WTC11 (cell line): ENCODE measurements at regions not wholly inside any gene's neighbourhood (a gene's known extent, or its start where the extent isn't known, plus 50 kb on each side); places are given as distances from the start of the nearest gene placed in this dataset.

Experiments
- ATAC-seq: fragments of 200-7000 bp; cut with Tn5 transposase; 2 replicates; pipeline ENCODE4 v1.10.0; 2021; ENCODE audit warnings: mild to moderate bottlenecking, moderate library complexity
- CTCF ChIA-PET: fragments of 300-600 bp; sonication (Branson Sonifier 250); formaldehyde crosslinking; loops from one replicate; lab custom pipeline; 2021; ENCODE audit warnings: antibody characterized with exemption; lab: Charles Lee
- POLR2A ChIA-PET: fragments of 350-600 bp; sonication (Branson Sonifier 250); formaldehyde crosslinking; loops from one replicate; lab custom pipeline; 2021; ENCODE audit warnings: antibody characterized with exemption; lab: Charles Lee
- DNase-seq: peaks from one replicate; pipeline ENCODE4 v3.0.0; 2021; ENCODE audit warnings: low spot score
- H3K27ac Mint-ChIP-seq: 2 replicates; pipeline ENCODE4 v1.8.0; 2021; ENCODE audit warnings: mixed read lengths
- H3K27me3 Mint-ChIP-seq: 2 replicates; pipeline ENCODE4 v1.8.0; 2021; ENCODE audit warnings: low read depth, mild to moderate bottlenecking, moderate library complexity, mixed read lengths
- H3K36me3 Mint-ChIP-seq: 2 replicates; pipeline ENCODE4 v1.8.0; 2021; ENCODE audit warnings: mixed read lengths
- H3K4me1 Mint-ChIP-seq: 2 replicates; pipeline ENCODE4 v1.8.0; 2022; ENCODE audit warnings: mixed read lengths
- H3K4me3 Mint-ChIP-seq: 2 replicates; pipeline ENCODE4 v1.8.0; 2021; ENCODE audit warnings: mild to moderate bottlenecking, moderate library complexity, mixed read lengths
- H3K9me3 Mint-ChIP-seq: 2 replicates; pipeline ENCODE4 v1.8.0; 2021; ENCODE audit warnings: mixed read lengths
- CBFB ChIP-seq: sonication (generic); formaldehyde crosslinking; IDR thresholded peaks from 2 replicates; pipeline ENCODE4 v1.8.1; 2022; ENCODE audit warnings: mild to moderate bottlenecking, low read depth, missing genetic modification reagents
- CREB1 ChIP-seq: sonication (generic); formaldehyde crosslinking; IDR thresholded peaks from 2 replicates; pipeline ENCODE4 v1.8.0; 2023; ENCODE audit warnings: mild to moderate bottlenecking, missing genetic modification reagents
- ESRRA ChIP-seq: sonication (generic); formaldehyde crosslinking; IDR thresholded peaks from 2 replicates; pipeline ENCODE4 v1.8.1; 2022; ENCODE audit warnings: mild to moderate bottlenecking, missing genetic modification reagents, borderline replicate concordance
- FOXK1 ChIP-seq: sonication (generic); formaldehyde crosslinking; IDR thresholded peaks from 2 replicates; pipeline ENCODE4 v1.8.0; 2022; ENCODE audit warnings: mild to moderate bottlenecking, moderate library complexity, missing genetic modification reagents
- FOXP1 ChIP-seq: sonication (generic); formaldehyde crosslinking; IDR thresholded peaks from 2 replicates; pipeline ENCODE4 v1.8.0; 2022; ENCODE audit warnings: missing genetic modification reagents, mild to moderate bottlenecking, moderate library complexity, borderline replicate concordance
- GRHL2 ChIP-seq: fragments of 250-450 bp; sonication (Bioruptor Pico); IDR thresholded peaks from 2 replicates; pipeline ENCODE4 v1.8.0; 2022; ENCODE audit warnings: mild to moderate bottlenecking, moderate library complexity; ENCODE audit not compliant: insufficient replicate concordance, severe bottlenecking
- GTF2I ChIP-seq: fragments of 250-450 bp; sonication (Bioruptor Pico); conservative IDR thresholded peaks from 2 replicates; pipeline ENCODE4 v1.4.0; 2021; ENCODE audit warnings: mild to moderate bottlenecking
- HMGA2 ChIP-seq: fragments of 250-450 bp; sonication (Bioruptor Pico); IDR thresholded peaks from 2 replicates; pipeline ENCODE4 v1.4.0; 2021; ENCODE audit warnings: mild to moderate bottlenecking, moderate library complexity
- NFATC4 ChIP-seq: fragments of 250-450 bp; sonication (Bioruptor Pico); IDR thresholded peaks from 2 replicates; pipeline ENCODE4 v1.9.0; 2021; ENCODE audit warnings: mild to moderate bottlenecking
- NFE2L1 ChIP-seq: sonication (generic); formaldehyde crosslinking; IDR thresholded peaks from 2 replicates; pipeline ENCODE4 v1.8.1; 2023; ENCODE audit warnings: missing genetic modification reagents
- NR1H2 ChIP-seq: sonication (generic); formaldehyde crosslinking; IDR thresholded peaks from 2 replicates; pipeline ENCODE4 v1.9.0; 2021; ENCODE audit warnings: mild to moderate bottlenecking, moderate library complexity, missing genetic modification reagents
- OVOL2 ChIP-seq: fragments of 250-450 bp; sonication (Bioruptor Pico); IDR thresholded peaks from 2 replicates; pipeline ENCODE4 v1.9.0; 2021; ENCODE audit warnings: mild to moderate bottlenecking, borderline replicate concordance
- SMAD3 ChIP-seq: sonication (generic); formaldehyde crosslinking; IDR thresholded peaks from 2 replicates; pipeline ENCODE4 v1.8.0; 2022; ENCODE audit warnings: missing genetic modification reagents, mild to moderate bottlenecking, borderline replicate concordance
- SMAD4 ChIP-seq: sonication (generic); formaldehyde crosslinking; IDR thresholded peaks from 2 replicates; pipeline ENCODE4 v1.8.0; 2022; ENCODE audit warnings: mild to moderate bottlenecking, missing genetic modification reagents
- SOX15 ChIP-seq: fragments of 250-450 bp; sonication (Bioruptor Pico); IDR thresholded peaks from 2 replicates; pipeline ENCODE4 v1.9.0; 2021; ENCODE audit warnings: mild to moderate bottlenecking
- SP1 ChIP-seq: sonication (generic); formaldehyde crosslinking; conservative IDR thresholded peaks from 2 replicates; pipeline ENCODE4 v1.8.1; 2022; ENCODE audit warnings: missing genetic modification reagents
- ZNF263 ChIP-seq: sonication (generic); formaldehyde crosslinking; IDR thresholded peaks from 2 replicates; pipeline ENCODE4 v1.8.1; 2022; ENCODE audit warnings: low read depth, mild to moderate bottlenecking, moderate library complexity, missing genetic modification reagents
- ZNF317 ChIP-seq: sonication (generic); formaldehyde crosslinking; IDR thresholded peaks from 2 replicates; pipeline ENCODE4 v1.8.1; 2023; ENCODE audit warnings: low read depth, mild to moderate bottlenecking, moderate library complexity, missing genetic modification reagents, borderline replicate concordance
- ZNF416 ChIP-seq: fragments of 250-450 bp; sonication (Bioruptor Pico); IDR thresholded peaks from 2 replicates; pipeline ENCODE4 v1.9.0; 2021; ENCODE audit warnings: mild to moderate bottlenecking, inconsistent platforms
- ZNF423 ChIP-seq: fragments of 250-450 bp; sonication (Bioruptor Pico); IDR thresholded peaks from 2 replicates; pipeline ENCODE4 v2.1.2; 2022; ENCODE audit warnings: mild to moderate bottlenecking, moderate library complexity
- TF ChIP-seq, protein P1 (sequence below): sonication (generic); formaldehyde crosslinking; IDR thresholded peaks from 2 replicates; pipeline ENCODE4 v1.8.0; 2022; ENCODE audit warnings: mild to moderate bottlenecking, missing genetic modification reagents
- TF ChIP-seq, protein P2 (sequence below): sonication (generic); formaldehyde crosslinking; IDR thresholded peaks from 2 replicates; pipeline ENCODE4 v1.8.1; 2023; ENCODE audit warnings: mild to moderate bottlenecking, missing genetic modification reagents, moderate library complexity
- TF ChIP-seq, protein P3 (sequence below): sonication (generic); formaldehyde crosslinking; conservative IDR thresholded peaks from 2 replicates; pipeline ENCODE4 v1.8.1; 2022; ENCODE audit warnings: mild to moderate bottlenecking, missing genetic modification reagents
- TF ChIP-seq, protein P4 (sequence below): sonication (generic); formaldehyde crosslinking; IDR thresholded peaks from 2 replicates; pipeline ENCODE4 v1.8.0; 2022; ENCODE audit warnings: mild to moderate bottlenecking, missing genetic modification reagents
- TF ChIP-seq, protein P5 (sequence below): fragments of 250-450 bp; sonication (Bioruptor Pico); IDR thresholded peaks from 2 replicates; pipeline ENCODE4 v1.8.0; 2021; ENCODE audit warnings: mild to moderate bottlenecking
- TF ChIP-seq, protein P6 (sequence below): sonication (generic); formaldehyde crosslinking; IDR thresholded peaks from 2 replicates; pipeline ENCODE4 v1.8.0; 2023; ENCODE audit warnings: missing genetic modification reagents, mild to moderate bottlenecking, borderline replicate concordance

DNA sequence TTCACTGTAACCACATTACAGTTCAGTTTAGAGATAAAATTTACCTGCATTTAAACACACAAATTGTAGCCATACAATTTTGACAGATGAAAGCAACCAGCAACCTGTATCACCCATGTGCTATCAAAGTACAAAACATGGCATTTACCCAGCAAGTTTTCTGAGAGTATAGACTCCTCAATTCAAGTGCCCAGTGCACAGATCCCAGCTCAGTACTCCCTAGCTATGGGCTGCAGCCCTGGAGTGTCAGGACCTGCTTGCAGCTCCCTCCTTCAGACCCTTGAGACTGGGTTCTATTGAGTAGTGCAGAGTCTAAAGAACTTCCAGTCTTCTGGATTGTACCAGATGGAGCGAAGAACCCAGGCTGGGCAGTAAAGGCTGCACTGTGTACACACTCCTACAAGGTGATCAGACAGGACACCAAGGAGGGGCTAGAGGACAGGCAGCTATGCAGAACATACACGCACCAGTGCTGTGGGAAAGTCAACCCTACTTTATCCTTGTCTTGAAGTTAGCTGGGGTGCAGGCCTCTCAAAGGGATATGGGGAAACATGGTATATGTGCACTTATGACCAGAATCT is 77.7 kb downstream of the DDX3Y start:
- ChIA-PET CTCF (no interaction called here), POLR2A (interaction anchor here (1.0 kb wide), 1 partner anchor 67 kb away, joined by 3 read pairs; no protein-coding TSS in a partner anchor)
- Mint-ChIP-seq H3K4me1 (peaks cover 22% of the 10 kb centered on the region), H3K4me3 (no peak overlapping the region), H3K9me3 (no peaks in the 10 kb centered on the region), H3K36me3 (peaks cover 8% of the 10 kb centered on the region), H3K27me3 (no peaks in the 10 kb centered on the region), H3K27ac (no peak overlapping the region)
- ATAC-seq (no peak), DNase-seq (no peak)
- TF ChIP-seq CREB1 (CRISPR knock-in tag) (no peak), ZNF263 (CRISPR knock-in tag) (no peak), FOXP1 (CRISPR knock-in tag) (no peak), GTF2I (CRISPR knock-in tag) (no peak), CBFB (CRISPR knock-in tag) (no peak), SMAD4 (CRISPR knock-in tag) (no peak), NFE2L1 (CRISPR knock-in tag) (no peak), NFATC4 (CRISPR knock-in tag) (no peak), NR1H2 (CRISPR knock-in tag) (no peak), SMAD3 (no peak), OVOL2 (CRISPR knock-in tag) (no peak), GRHL2 (CRISPR knock-in tag) (no peak), SP1 (CRISPR knock-in tag) (no peak), ZNF423 (CRISPR knock-in tag) (no peak), SOX15 (no peak), ESRRA (CRISPR knock-in tag) (no peak)
- TF ChIP-seq, protein P1, sequence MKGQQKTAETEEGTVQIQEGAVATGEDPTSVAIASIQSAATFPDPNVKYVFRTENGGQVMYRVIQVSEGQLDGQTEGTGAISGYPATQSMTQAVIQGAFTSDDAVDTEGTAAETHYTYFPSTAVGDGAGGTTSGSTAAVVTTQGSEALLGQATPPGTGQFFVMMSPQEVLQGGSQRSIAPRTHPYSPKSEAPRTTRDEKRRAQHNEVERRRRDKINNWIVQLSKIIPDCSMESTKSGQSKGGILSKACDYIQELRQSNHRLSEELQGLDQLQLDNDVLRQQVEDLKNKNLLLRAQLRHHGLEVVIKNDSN (CRISPR knock-in tag) = no peak
- TF ChIP-seq, protein P2, sequence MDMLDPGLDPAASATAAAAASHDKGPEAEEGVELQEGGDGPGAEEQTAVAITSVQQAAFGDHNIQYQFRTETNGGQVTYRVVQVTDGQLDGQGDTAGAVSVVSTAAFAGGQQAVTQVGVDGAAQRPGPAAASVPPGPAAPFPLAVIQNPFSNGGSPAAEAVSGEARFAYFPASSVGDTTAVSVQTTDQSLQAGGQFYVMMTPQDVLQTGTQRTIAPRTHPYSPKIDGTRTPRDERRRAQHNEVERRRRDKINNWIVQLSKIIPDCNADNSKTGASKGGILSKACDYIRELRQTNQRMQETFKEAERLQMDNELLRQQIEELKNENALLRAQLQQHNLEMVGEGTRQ = no peak
- TF ChIP-seq, protein P3, sequence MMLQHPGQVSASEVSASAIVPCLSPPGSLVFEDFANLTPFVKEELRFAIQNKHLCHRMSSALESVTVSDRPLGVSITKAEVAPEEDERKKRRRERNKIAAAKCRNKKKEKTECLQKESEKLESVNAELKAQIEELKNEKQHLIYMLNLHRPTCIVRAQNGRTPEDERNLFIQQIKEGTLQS = no peak
- TF ChIP-seq, protein P4, sequence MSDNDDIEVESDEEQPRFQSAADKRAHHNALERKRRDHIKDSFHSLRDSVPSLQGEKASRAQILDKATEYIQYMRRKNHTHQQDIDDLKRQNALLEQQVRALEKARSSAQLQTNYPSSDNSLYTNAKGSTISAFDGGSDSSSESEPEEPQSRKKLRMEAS (CRISPR knock-in tag) = no peak

DNA sequence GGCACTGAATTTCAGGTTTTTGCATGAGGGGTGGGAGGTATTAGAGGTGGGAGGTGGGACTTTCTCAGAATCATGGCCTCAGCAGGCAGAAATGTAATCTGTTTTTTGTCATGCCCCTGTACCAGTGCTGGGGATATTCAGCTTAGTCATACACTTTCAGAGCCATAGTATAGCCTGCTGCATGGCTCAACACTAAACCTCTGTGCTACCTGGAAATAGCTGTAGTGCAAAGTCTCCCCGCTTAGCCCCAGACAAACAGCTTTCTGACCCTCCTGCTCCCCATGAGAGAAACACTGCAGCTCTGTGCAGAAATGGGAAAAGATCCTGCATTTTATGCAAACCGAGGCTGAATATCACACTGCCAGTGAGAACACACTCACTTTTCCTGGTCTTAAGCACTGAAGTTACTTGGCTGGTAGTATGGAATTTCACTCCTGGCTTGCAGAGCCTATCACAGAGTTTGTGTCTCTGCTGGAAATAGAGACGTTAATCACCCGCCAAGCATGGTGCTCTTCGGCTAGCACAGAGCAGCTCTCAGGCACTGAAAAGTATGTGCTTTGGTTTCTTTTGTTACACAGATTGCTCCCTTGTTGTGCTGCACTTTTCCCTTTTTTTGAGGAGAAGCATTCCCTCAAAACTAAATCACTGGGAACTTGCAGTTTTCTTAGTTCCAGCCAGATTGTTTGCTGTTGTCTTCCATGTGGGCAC is 80.1 kb downstream of the DDX3Y start:
- Mint-ChIP-seq H3K4me1 (peaks cover 22% of the 10 kb centered on the region), H3K36me3 (peaks cover 20% of the 10 kb centered on the region), H3K27me3 (no peaks in the 10 kb centered on the region), H3K9me3 (peaks cover 15% of the 10 kb centered on the region), H3K4me3 (peak overlapping the region; percentile 25; the same call in 1 of the 2 replicates), H3K27ac (peak overlapping the region; percentile 97)
- ATAC-seq (peak; percentile 97), DNase-seq (peak; percentile 12)
- CTCF ChIA-PET = no interaction called here
- TF ChIP-seq HMGA2 (CRISPR knock-in tag) (no peak), SP1 (CRISPR knock-in tag) (no peak), ZNF416 (CRISPR knock-in tag) (no peak)
- POLR2A ChIA-PET = no interaction called here

DNA sequence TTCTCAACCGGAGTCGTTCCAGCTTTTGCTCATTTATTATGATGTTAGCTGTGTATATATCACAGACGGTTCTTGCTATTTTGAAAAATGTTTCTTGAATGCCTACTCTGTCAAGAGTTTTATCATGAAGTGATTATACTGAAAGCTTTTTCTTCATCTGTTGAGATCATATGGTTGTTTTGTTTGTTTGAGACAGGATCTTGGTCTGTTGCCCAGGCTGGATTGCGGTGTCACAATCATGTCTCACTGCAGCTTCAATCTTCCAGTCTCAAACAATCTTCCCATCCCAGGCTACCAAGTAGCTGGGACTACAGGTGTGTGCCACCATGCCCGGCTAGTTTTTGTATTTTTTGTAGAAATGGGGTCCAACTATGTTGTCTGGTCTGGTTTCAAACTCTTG is 112.8 kb downstream of the DDX3Y start:
- no peaks in the 10 kb centered on the region for H3K9me3 Mint-ChIP-seq
- no peaks in the 10 kb centered on the region for H3K27me3 Mint-ChIP-seq
- CTCF ChIA-PET = no interaction called here
- DNase-seq (no peak), ATAC-seq (no peak)
- no peak overlapping the region for H3K27ac Mint-ChIP-seq
- peaks cover 17% of the 10 kb centered on the region for H3K4me1 Mint-ChIP-seq
- no peak overlapping the region for H3K4me3 Mint-ChIP-seq
- H3K36me3 Mint-ChIP-seq = no peaks in the 10 kb centered on the region
- POLR2A ChIA-PET = no interaction called here
- TF ChIP-seq, protein P5, sequence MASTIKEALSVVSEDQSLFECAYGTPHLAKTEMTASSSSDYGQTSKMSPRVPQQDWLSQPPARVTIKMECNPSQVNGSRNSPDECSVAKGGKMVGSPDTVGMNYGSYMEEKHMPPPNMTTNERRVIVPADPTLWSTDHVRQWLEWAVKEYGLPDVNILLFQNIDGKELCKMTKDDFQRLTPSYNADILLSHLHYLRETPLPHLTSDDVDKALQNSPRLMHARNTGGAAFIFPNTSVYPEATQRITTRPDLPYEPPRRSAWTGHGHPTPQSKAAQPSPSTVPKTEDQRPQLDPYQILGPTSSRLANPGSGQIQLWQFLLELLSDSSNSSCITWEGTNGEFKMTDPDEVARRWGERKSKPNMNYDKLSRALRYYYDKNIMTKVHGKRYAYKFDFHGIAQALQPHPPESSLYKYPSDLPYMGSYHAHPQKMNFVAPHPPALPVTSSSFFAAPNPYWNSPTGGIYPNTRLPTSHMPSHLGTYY = no peak
- TF ChIP-seq, protein P4 (CRISPR knock-in tag) = no peak
- TF ChIP-seq FOXK1 (CRISPR knock-in tag) (no peak), ZNF416 (CRISPR knock-in tag) (no peak), ZNF317 (CRISPR knock-in tag) (no peak)
- TF ChIP-seq, protein P6, sequence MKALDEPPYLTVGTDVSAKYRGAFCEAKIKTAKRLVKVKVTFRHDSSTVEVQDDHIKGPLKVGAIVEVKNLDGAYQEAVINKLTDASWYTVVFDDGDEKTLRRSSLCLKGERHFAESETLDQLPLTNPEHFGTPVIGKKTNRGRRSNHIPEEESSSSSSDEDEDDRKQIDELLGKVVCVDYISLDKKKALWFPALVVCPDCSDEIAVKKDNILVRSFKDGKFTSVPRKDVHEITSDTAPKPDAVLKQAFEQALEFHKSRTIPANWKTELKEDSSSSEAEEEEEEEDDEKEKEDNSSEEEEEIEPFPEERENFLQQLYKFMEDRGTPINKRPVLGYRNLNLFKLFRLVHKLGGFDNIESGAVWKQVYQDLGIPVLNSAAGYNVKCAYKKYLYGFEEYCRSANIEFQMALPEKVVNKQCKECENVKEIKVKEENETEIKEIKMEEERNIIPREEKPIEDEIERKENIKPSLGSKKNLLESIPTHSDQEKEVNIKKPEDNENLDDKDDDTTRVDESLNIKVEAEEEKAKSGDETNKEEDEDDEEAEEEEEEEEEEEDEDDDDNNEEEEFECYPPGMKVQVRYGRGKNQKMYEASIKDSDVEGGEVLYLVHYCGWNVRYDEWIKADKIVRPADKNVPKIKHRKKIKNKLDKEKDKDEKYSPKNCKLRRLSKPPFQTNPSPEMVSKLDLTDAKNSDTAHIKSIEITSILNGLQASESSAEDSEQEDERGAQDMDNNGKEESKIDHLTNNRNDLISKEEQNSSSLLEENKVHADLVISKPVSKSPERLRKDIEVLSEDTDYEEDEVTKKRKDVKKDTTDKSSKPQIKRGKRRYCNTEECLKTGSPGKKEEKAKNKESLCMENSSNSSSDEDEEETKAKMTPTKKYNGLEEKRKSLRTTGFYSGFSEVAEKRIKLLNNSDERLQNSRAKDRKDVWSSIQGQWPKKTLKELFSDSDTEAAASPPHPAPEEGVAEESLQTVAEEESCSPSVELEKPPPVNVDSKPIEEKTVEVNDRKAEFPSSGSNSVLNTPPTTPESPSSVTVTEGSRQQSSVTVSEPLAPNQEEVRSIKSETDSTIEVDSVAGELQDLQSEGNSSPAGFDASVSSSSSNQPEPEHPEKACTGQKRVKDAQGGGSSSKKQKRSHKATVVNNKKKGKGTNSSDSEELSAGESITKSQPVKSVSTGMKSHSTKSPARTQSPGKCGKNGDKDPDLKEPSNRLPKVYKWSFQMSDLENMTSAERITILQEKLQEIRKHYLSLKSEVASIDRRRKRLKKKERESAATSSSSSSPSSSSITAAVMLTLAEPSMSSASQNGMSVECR = no peak
